CD4-positive, alpha-beta T cell (primary cell): ENCODE measurements at regions not wholly inside any gene's neighbourhood (a gene's known extent, or its start where the extent isn't known, plus 50 kb on each side); places are given as distances from the start of the nearest gene placed in this dataset.

ENCODE experiments used
- ATAC-seq: fragments of 200-7000 bp; cut with Tn5 transposase; one replicate; pipeline ENCODE4 v1.10.0; 2022; ENCODE audit warnings: mild to moderate bottlenecking; ENCODE audit not compliant: poor library complexity
- CTCF ChIA-PET: fragments of 350-600 bp; sonication (Branson Sonifier 250); formaldehyde crosslinking; loops from one replicate; lab custom pipeline; 2021; ENCODE audit warnings: antibody characterized with exemption, inconsistent platforms; lab: Charles Lee
- POLR2A ChIA-PET: fragments of 350-600 bp; sonication (Branson Sonifier 250); formaldehyde crosslinking; loops from one replicate; lab custom pipeline; 2021; ENCODE audit warnings: antibody characterized with exemption, inconsistent platforms; lab: Charles Lee
- DNase-seq, 14 experiments: peaks; one replicate each; pipeline ENCODE4 v3.0.0-alpha.2; 2013 to 2020; ENCODE audit warnings: mixed read lengths in 2 of 14
- H3K27ac ChIP-seq, 2 donors: one replicate each; pipeline versions ENCODE4 v1.5.1 to v1.7.0; 2013; ENCODE audit warnings: low read length in 2 of 2, low read depth in 1 of 2, mild to moderate bottlenecking in 1 of 2
- H3K27me3 ChIP-seq, 2 experiments: 1 replicate in 1 of 2; 2 replicates in 1 of 2; pipeline versions ENCODE4 v1.6.1 to v1.7.0; 2013; ENCODE audit warnings: low read length in 2 of 2, control low read depth in 1 of 2, mild to moderate bottlenecking in 1 of 2, moderate library complexity in 1 of 2; ENCODE audit not compliant: insufficient read depth in 2 of 2, control insufficient read depth in 1 of 2
- H3K36me3 ChIP-seq: one replicate; pipeline ENCODE4 v1.6.1; 2013; ENCODE audit warnings: low read length, control low read depth; ENCODE audit not compliant: insufficient read depth
- H3K4me1 ChIP-seq: one replicate; pipeline ENCODE4 v1.6.1; 2013; ENCODE audit warnings: low read length, control low read depth; ENCODE audit not compliant: insufficient read depth
- H3K4me3 ChIP-seq: one replicate; pipeline ENCODE4 v1.5.1; 2013; ENCODE audit warnings: mild to moderate bottlenecking, low read length, moderate library complexity
- H3K9me3 ChIP-seq, 2 experiments: 1 replicate in 1 of 2; 2 replicates in 1 of 2; pipeline versions ENCODE4 v1.6.1 to v1.7.0; 2013; ENCODE audit warnings: low read length in 2 of 2, mild to moderate bottlenecking in 2 of 2, control low read depth in 1 of 2, moderate library complexity in 1 of 2; ENCODE audit not compliant: control insufficient read depth in 1 of 2, insufficient read depth in 1 of 2
- H3K27ac Mint-ChIP-seq: one replicate; pipeline ENCODE4 v1.8.0; 2020; ENCODE audit warnings: mixed read lengths
- H3K27me3 Mint-ChIP-seq: one replicate; pipeline ENCODE4 v1.8.0; 2021; ENCODE audit warnings: mixed read lengths
- H3K36me3 Mint-ChIP-seq: one replicate; pipeline ENCODE4 v1.8.0; 2021; ENCODE audit warnings: low read depth, mixed read lengths
- H3K4me1 Mint-ChIP-seq: one replicate; pipeline ENCODE4 v1.8.0; 2021; ENCODE audit warnings: low read depth, mixed read lengths
- H3K4me3 Mint-ChIP-seq: one replicate; pipeline ENCODE4 v1.8.0; 2020; ENCODE audit warnings: mild to moderate bottlenecking, mixed read lengths
- H3K9me3 Mint-ChIP-seq: one replicate; pipeline ENCODE4 v1.8.0; 2020; ENCODE audit warnings: mixed read lengths
- intact Hi-C, 2 experiments: fragments of 100-400 bp; cut with DNase I in 1 of 2; cut with micrococcal nuclease in 1 of 2; formaldehyde crosslinking; loops; one replicate each; pipeline versions ENCODE4 v1.15.1 to v1.9.0; 2023 to 2025; cut with DNase I, micrococcal nuclease
- TF ChIP-seq, protein P1 (sequence below): fragments of 200-600 bp; IDR thresholded peaks from one replicate; pipeline ENCODE4 v1.8.0; 2022; ENCODE audit warnings: antibody characterized with exemption, mild to moderate bottlenecking

DNA sequence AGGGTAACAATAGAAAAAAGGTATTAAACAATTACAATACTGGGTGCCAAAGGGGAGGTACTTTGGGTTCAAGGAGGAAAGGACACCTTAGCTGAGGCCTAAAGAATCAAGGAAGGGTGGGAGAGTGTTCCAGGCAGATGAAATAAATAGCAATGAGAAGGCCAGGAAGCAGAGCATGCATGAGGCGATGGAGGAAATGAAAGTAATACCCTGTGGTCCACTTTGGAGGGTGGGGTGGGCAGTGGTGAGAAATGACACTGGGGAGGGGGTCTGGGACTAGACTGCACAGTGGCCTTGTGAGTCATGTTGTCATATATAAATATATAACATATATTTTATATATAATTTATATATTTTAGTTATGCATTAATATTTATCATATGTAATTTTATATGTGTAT, 55.9 kb downstream of the BHLHE40 start:
- H3K27ac Mint-ChIP-seq, result no peak overlapping the region
- no peak for ATAC-seq
- Histone ChIP-seq H3K4me3 (no peak overlapping the region), H3K4me1 (no peaks in the 10 kb centered on the region), H3K36me3 (no peaks in the 10 kb centered on the region), H3K27me3 (no peaks in the 10 kb centered on the region), H3K9me3 (no peaks in the 10 kb centered on the region), H3K27ac (no peak overlapping the region)
- no peaks in the 10 kb centered on the region for H3K36me3 Mint-ChIP-seq
- no peak for DNase-seq
- H3K4me3 Mint-ChIP-seq, result no peak overlapping the region
- H3K4me1 Mint-ChIP-seq, result no peaks in the 10 kb centered on the region
- no peaks in the 10 kb centered on the region for H3K27me3 Mint-ChIP-seq
- no peaks in the 10 kb centered on the region for H3K9me3 Mint-ChIP-seq
- intact Hi-C loops, result no loop called here
- POLR2A ChIA-PET, result no interaction called here
- TF ChIP-seq, protein P1, sequence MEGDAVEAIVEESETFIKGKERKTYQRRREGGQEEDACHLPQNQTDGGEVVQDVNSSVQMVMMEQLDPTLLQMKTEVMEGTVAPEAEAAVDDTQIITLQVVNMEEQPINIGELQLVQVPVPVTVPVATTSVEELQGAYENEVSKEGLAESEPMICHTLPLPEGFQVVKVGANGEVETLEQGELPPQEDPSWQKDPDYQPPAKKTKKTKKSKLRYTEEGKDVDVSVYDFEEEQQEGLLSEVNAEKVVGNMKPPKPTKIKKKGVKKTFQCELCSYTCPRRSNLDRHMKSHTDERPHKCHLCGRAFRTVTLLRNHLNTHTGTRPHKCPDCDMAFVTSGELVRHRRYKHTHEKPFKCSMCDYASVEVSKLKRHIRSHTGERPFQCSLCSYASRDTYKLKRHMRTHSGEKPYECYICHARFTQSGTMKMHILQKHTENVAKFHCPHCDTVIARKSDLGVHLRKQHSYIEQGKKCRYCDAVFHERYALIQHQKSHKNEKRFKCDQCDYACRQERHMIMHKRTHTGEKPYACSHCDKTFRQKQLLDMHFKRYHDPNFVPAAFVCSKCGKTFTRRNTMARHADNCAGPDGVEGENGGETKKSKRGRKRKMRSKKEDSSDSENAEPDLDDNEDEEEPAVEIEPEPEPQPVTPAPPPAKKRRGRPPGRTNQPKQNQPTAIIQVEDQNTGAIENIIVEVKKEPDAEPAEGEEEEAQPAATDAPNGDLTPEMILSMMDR, result no peak
- CTCF ChIA-PET, result no interaction called here

DNA sequence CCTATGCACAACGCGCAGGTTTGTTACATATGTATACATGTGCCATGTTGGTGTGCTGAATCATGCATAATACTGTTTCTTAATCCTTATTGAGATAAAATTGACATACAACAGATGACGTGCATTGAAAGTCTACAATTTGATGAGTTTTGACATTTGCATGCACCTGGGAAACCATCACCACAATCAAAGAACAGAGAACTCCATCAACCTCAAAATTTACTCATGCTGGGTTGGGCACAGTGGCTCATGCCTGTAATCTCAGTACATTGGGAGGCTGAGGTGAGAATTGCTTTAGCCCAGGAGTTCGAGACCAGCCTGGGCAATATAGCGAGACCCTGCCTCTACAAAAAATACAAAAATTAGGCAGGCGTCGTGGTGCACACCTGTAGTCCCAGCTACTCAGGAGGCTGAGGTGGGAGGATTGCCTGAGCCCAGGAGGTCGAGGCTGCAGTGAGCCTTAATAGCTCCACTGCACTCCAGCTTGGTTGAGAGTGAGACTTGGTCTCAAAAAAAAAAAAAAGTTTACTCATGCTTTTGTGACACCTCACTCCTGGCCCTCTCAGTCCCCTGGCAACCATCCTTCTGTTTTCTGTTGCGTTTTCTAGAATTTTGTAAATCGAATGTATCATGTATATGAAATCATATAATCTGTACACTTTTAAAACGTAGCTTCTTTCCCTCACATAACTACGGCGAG, 56.6 kb downstream of the BHLHE40 start:
- ChIA-PET POLR2A (no interaction called here), CTCF (no interaction called here)
- no peaks in the 10 kb centered on the region for H3K9me3 ChIP-seq
- Mint-ChIP-seq H3K36me3 (no peaks in the 10 kb centered on the region), H3K4me3 (no peak overlapping the region), H3K27ac (no peak overlapping the region), H3K9me3 (no peaks in the 10 kb centered on the region), H3K4me1 (no peaks in the 10 kb centered on the region), H3K27me3 (no peaks in the 10 kb centered on the region)
- DNase-seq (no peak), ATAC-seq (no peak)
- H3K27me3 ChIP-seq, result no peaks in the 10 kb centered on the region
- no peak overlapping the region for H3K4me3 ChIP-seq
- intact Hi-C loops, result no loop called here
- no peaks in the 10 kb centered on the region for H3K4me1 ChIP-seq
- TF ChIP-seq, protein P1, result no peak
- H3K27ac ChIP-seq, result no peak overlapping the region
- H3K36me3 ChIP-seq, result no peaks in the 10 kb centered on the region

DNA sequence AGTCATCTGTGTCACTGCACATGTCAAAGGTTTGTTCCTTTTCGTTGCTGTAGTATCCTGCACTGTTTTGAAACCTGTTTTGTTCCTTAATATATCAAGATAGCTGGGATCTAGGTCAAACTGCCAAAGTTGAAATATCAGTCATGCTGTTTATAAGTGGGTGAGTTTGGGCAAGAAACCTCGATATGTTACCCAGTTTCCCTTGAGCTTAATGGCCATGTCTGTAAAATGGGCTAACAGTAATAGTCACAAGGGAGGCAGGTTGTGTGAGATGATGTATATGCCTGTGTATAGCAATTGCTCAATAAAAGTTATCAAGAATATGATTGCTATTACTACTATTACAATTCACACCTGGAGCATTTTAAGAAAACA, 57.1 kb downstream of the BHLHE40 start:
- no peak overlapping the region for H3K4me3 Mint-ChIP-seq
- Histone ChIP-seq H3K4me1 (no peaks in the 10 kb centered on the region), H3K27me3 (no peaks in the 10 kb centered on the region), H3K9me3 (no peaks in the 10 kb centered on the region), H3K4me3 (no peak overlapping the region), H3K36me3 (no peaks in the 10 kb centered on the region), H3K27ac (no peak overlapping the region)
- no peaks in the 10 kb centered on the region for H3K27me3 Mint-ChIP-seq
- intact Hi-C loops, result no loop called here
- no peak overlapping the region for H3K27ac Mint-ChIP-seq
- no peaks in the 10 kb centered on the region for H3K36me3 Mint-ChIP-seq
- DNase-seq (no peak), ATAC-seq (no peak)
- CTCF ChIA-PET, result no interaction called here
- TF ChIP-seq, protein P1, result no peak
- POLR2A ChIA-PET, result no interaction called here
- H3K9me3 Mint-ChIP-seq, result no peaks in the 10 kb centered on the region
- no peaks in the 10 kb centered on the region for H3K4me1 Mint-ChIP-seq
